GM18867 (cell line): ENCODE measurements at regions not wholly inside any gene's neighbourhood (a gene's known extent, or its start where the extent isn't known, plus 50 kb on each side); places are given as distances from the start of the nearest gene placed in this dataset.

ENCODE experiments used
- ATAC-seq: cut with Tn5 transposase; IDR thresholded peaks from one replicate; pipeline ENCODE4 v1.9.1; 2021; ENCODE audit warnings: mild to moderate bottlenecking, moderate library complexity; ENCODE audit not compliant: unreplicated experiment

DNA sequence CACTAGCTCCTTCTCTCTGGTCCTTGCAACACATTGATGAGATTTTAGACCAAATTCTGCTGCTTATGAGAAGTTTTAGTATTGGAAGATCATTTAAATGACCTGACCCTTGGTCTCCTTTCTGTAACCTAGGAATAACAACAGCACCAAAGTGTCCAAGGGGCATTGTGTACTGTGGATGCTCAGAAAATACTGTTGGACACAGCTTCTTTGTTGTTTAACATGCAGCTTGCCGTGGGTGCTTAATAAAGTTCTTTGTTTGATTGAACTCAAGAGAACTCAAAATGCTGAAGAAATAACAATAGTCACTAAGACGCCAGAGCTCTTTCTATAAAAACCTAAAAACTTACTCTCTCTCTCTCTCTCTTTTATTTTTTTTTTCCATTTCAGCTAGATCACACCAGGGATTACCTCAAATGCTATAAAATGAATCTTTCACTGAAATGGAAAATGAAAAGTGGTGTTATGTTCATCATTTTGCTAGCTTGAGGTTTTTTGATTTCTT lies 548.9 kb upstream of the CDH8 start:
- ATAC-seq: no peak

DNA sequence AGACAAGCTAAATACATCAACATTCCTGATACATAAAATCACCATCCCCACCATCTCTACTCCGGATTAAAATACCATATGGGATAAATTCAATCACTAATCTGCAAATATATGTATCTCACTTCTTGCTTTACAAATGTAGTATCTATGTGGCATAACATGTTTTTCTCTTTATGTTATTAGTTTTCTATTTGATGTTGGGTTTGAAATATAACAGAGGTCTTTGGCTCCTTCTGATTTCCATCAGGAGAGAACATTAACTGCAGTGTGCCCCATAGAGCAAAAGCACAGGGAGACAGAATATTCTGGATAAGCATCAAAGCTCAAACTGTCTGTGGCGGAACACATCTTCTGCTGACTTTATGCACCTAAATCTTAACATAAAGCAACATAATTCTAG lies 547.2 kb upstream of the CDH8 start:
- no peak for ATAC-seq

DNA sequence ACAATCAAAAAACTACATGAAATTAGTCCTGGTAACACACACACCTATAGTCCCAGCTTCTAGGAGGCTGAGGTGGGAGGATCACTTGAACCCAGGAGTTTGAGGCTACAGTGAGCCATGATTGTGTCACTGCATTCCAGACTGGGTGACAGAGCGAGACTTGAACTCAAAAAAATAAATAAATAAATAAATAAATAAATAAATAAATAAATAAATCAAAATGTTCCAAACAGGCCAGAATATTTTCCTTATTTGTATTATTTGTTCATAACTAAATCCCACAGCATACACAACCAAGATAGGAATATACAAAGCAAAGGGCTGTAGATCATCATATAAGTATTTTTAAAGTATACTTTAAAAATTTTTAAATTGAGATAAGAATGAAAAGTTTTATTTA lies 537.2 kb upstream of the CDH8 start:
- ATAC-seq: no peak

DNA sequence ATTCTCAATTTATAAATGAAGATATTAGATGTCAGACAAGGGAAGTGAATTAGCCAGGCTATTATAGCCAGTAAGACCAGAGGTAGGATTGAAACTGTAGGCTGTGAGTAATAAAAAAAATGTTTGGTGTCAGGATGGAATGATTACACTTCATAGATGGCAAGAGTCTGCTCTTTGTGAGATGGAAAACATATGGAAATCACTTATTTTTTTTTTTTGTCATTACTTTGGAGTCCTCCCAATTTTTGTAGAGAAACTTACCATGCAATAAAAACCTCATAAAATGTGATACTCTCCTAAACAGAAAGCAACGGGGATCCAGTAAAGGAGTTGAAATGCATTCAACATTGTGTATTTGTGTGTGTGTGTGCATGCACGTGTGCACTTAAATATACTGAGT lies 532.7 kb upstream of the CDH8 start:
- no peak for ATAC-seq

DNA sequence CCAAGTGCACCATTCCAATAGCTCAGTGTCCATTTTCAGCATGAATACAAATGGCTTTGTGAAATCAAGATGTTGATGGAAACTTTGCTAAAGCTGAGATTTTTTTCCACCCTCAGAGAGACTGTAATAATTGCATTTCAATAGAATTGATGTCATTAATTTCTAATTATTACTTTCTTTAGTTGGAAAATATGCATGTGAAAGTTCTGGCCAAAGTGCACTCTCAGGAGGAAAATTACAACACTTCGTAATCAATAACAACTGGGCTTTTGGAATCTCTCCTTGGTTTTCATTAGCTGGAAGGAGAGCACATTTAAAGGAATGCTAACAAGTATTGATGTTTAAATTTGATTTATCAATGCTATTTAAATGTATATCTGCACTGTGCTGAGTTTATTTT lies 529.5 kb upstream of the CDH8 start:
- ATAC-seq: no peak

DNA sequence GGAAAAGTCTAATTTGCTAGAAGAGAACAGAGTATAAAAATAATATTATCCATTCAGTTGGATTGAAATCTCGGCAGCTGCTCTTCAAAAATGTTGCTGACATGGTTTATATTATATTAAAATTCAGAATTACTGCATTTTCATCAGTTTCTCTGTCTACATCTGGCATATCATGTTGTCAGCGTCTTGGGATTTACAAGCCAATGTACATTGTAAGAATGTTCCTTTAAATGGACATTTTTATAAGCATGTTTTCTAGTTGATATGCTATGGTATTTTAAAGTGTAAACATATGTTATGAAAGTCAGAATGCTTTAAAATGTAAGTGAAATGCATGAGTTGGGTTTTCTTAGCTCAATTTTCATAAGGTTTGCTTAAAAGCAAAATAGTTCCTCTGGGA lies 528.1 kb upstream of the CDH8 start:
- ATAC-seq: no peak

DNA sequence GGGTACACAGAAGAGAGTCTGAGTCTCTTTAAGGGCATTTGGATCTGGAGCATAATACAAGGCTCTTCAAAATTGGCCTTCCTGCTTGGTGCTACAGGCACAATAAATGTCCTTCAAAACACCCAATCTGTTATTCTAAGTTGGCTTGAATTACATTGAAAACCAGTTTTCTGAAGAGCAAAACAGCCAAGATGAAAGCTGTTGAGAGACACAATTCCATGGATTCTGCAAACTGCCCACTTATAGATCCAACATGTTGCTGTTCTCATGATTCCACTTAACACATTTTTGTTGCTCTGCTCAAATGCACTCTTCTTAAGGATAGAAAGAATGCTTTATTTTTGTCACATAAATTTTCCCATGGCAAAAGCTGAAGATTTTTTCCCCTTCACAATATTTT lies 525.9 kb upstream of the CDH8 start:
- ATAC-seq: no peak

DNA sequence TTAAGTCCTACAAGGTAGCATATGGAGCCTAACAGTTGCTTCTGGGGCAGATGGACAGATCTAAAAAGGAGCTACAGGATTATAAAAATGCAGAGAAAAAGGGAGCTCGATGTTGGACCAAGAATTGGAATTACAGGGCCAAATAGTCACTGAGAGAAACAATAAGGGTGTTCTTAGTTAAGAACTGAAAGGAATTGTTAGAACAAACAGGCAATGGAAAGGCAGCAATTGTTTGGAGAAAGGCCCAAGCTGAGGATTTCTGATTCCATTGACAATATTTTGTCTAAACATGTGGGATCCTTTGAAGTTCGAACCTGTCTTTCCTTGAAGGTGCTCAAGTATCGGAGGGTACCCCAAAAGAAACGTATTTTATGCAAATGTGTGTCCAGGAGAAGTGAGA lies 513.6 kb upstream of the CDH8 start:
- ATAC-seq: no peak

DNA sequence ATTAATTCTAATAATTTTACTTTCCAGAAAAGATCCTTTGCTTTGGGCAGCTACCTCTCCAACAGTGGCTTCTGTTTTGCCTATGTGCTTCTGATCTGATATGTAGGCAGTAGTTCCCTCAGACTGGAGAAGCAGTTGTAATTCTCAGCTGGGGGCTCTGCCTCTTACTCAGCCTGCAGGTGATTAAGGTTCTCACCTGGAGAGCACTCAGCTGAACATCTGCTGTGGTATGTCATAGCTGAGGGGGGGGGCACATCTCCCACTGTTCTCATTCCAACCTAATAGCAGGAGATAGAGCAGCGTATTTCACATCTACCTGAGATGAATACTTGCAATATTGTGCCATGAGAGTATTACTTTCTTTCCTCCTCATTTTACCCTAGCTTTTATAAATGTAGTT lies 511.9 kb upstream of the CDH8 start:
- no peak for ATAC-seq

DNA sequence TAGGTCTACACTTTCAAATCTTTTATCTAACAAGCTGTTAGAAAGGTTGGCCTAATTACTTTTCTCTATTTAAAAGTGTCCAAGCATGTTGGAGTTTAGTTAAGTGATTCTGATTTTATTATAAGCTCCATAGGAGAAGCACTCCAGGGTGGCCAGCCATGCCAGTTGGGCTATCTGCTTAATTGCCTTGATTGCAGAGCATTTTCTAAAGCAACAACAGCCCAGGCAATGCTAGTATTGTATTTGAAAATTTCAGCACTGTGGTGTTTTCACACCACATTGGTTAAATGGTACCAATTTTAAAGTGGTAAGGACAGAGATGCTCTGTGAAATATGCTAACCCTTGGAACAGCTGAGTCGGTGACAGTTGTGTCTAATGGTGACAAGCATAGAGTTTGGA lies 510.5 kb upstream of the CDH8 start:
- no peak for ATAC-seq

DNA sequence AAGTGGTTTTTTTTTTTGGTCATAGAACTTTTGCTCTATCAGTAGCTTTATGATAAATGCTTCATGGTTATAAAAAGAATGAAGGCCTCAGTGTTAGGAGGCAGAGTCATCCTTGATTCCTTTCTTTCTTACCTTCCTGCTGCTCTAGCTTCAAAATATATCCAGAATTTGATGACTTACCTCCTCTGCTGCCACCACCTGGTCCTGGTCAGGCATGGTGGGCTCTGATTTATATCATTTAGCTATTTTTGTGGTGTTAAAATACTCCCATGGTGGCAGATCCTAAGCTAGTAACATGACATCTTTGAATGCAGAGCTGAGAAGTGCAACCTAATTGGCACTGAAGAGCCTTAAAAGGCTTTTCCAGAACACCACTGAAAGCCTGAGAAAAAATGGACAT lies 508.8 kb upstream of the CDH8 start:
- ATAC-seq: no peak

DNA sequence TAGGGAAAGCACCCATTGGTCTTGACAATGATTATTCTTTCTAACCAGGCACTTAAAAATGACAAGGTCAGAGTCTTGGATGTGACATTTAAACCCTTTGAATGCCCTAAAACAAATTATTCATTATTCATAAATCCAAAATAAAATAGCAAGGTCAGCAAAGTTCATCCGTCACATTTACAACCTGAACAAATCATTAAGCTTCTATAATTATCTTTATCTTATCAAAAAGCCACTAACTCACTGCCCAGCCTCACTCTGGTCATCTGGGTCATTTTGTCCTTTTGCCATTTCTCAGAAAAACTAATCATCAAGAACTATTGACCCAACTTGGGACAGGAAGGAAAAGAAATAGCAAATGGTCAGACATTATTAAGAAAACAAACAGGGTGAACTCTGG lies 507.3 kb upstream of the CDH8 start:
- ATAC-seq: no peak

DNA sequence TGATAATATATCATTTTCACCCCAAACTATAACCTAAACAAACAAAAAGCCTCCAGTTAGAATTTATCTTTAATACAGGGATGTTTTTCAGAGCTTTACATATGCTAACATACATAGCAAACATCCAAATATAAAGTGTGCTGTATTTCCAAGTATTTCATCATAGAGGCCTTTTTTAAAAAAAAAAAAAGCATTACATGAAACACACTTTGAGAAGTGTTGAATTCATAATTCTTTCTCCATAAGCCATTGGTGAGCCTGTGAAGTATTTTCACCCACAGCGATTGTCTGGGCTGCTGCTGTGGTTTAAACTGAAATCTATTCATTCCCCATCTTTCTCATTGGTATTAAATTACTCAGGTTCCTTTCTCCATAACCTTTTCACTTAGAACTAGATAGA lies 503.4 kb upstream of the CDH8 start:
- ATAC-seq: no peak

DNA sequence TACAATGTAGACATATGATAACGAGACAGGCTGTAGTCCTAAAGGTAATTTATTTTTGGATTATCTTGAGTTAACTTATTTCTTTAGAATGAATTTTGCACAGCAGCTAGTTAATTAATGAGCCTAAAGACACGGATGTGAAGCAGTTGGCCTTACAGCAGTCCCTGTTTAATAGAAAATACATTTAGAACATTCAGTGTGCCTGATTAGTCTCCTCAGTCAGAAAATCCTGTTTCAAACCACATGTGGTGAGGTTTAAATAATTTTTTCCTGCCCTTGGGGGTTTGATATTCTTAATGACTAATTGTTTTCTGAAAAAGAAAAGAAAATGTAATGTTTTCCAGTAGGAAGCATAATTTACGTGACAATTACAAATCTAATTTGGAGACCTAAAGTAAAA lies 494.2 kb upstream of the CDH8 start:
- ATAC-seq: no peak

DNA sequence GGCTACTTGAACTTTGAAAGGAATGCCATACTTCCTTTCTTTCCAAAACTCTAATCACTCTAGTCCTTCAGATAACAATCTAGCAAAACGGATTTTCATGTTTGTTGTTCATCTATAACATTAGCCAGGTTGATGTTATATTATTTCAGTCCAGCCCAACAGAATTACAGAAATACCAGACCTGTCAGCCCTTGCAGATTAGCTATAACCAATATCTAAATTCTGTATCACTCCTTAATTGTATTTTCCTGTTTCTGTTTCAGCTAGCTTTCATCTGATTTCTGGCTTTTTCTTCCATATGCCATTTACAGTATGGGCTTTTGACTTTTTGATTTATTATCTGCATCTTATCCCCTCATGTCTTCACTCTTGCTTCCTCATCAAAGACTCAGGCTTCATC lies 479.8 kb upstream of the CDH8 start:
- ATAC-seq: no peak

DNA sequence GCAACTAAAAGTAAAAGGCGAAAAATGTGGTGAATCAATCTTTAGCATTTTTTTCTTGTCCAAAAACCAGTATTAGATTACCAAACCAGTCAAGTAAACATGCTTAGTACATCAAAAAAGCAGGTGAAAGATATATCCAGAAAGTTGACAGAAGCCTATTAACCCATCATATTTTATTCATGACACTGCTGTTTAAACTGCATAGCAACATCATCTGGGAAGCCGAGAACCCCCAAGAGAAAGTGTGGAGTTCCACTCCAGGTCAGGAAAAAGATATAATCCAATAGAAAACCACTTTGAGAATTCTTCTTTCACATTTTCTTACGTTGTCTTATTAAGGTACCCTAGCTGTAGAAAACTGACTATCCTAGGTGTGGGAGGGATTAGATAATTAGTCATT lies 466.8 kb upstream of the CDH8 start:
- no peak for ATAC-seq

DNA sequence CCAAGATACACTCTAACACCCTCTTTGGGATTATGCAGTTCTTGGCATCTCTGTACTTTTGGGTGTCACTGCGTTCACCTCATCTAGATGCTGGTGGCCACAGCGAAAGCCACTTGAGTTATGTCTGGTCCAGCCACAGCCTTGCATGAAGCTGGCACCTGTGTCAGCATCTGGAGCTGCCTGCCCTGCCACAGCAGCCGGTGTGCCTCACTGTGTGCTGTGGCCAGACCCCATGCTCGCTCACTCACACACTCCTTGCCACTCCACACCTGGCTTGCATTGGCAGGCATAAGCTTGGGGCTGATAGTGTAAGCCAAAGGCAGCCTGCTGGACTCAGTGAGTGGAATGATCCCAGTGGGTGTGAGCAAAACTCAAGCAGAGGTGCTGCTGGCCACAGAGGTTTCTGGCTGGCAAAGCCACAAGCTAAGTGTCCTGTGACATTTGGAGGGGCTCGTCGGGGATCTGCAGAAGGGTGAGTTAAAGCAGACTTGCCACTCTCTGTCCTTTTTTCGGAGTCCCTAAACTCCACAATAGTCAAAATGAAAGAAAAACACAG lies 442.7 kb upstream of the CDH8 start:
- no peak for ATAC-seq

DNA sequence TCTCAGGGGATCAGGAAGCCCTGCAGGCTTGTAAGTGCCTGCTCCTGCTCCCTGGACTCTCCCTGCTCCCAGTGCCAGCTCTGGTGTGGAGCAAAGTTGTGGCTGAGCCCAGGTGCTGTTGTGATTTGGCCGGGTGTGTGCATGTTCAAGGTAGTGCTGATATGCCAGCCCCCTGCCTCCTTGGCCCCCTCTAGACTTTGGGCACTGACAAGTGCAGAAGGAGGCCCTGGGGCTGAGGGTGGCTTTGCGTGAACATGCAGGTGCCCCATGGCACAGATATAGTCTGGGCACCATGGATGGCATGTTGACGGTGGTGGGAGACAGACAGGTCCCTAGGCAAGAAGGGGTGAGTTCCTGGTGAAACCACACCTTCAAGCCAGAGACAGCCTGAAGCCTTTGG lies 441.6 kb upstream of the CDH8 start:
- no peak for ATAC-seq

DNA sequence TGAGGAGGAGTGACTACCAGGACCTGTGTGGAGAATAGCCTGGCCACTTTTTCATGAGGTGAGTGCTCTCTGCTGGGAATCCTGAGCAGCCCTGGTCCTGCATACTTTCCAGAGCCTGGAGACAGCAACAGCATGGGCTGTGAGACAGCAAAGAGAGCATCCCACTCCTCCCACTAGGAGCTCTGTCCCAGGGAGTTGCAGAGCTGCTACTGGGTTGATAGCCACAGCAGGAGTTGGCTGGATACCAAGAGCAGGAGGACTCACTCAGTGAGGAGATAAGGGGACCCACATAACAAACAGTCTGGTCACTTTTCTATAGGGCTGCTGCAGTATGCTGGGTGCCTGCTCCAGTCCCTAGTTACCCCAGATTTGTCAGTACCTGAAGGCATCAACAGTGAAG lies 439.3 kb upstream of the CDH8 start:
- no peak for ATAC-seq

DNA sequence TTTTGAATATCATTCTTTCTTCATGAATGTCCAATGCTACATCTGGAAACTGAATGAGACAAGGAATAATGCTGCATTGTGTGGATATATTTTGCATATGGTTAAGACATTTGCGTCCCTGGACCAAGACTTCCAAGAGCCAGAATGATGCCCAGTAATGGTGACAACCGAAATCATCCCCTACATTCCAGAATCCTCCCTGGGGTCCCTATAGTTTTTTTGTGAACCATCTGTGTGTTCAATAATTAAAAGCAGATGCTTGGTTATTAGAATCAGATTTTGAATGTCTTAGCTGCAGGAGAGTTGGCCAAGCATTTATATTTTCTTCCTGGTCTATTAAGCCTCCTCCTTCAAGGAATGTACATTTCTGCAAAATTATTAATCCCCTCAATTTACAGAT lies 426.7 kb upstream of the CDH8 start:
- ATAC-seq: no peak

DNA sequence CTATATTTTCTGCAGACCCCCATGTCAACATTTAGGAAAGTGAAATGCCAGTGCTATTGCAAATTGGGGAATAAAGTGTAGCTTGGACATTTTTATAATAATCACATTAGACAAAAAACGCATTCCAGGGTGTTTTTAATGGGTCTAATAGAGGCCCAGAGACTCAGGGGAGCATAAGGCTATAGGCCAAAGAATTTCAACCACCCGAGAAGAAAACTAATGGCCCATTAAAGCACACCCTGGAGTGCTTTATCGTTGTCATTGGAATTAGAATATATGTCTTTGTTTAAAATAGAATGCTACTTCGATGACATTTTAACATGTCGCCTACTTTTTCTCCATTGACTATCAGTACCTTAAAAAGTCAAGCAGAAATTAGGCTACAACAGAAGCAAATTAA lies 414.1 kb upstream of the CDH8 start:
- ATAC-seq: no peak

DNA sequence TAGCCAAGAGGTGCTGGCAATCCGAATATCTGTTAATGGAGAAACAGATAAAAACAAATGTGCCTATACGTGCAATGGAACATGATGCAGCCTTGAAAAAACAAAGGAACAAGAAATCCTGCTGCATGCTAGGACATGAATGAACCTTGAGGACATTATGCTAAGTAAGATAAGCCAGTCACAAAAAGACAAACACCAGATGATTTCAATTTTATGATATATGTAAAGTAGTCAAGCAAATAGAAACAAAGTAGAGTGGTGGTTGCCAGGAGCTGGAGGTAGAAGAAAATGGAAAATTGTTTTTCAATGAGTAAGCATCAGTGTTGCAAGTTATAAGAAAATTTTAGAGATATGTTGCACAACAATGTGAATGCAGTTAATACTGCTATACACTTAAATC lies 409.7 kb upstream of the CDH8 start:
- ATAC-seq: no peak

DNA sequence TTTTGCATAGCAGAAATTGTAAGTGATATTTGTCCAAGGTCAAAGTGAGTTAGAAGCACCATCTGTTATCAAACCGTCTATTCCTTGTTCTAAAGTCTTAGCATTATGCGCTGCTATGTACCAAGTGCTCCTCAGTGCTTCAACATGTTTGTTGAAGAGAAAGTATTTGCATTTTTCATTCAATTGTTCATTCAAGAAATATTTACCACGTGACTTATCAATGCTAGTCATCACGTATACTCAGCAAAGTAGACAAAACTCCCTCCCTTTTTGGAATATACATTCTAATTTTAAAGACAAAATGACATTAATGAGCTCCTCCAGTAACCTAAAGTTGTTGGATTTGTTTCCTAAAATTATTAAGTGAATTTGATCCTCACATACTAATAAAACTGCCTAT lies 388.0 kb upstream of the CDH8 start:
- ATAC-seq: no peak

DNA sequence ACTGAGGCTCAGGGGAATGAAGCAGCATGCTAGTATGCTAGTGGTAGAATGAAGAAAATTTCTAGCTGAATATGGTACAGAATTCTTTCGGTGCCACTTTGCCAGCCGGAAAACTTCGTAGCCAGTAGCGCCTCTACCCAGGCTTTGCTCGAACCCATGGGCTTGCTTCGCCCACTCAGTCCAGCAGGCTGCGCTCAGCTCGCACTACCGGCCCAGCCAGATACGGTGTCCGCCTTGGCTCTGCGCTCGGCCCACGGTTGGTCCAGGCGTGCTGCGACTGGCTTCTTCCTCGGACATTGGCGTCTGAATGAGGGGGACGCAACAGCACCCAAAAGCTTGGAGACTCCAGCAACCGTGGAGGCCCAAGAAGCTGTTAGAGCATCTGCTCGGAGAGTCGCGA lies 372.5 kb upstream of the CDH8 start:
- no peak for ATAC-seq
